GM18498 (cell line): ENCODE measurements at regions not wholly inside any gene's neighbourhood (a gene's known extent, or its start where the extent isn't known, plus 50 kb on each side); places are given as distances from the start of the nearest gene placed in this dataset.

Experiments
- ATAC-seq: cut with Tn5 transposase; IDR thresholded peaks from one replicate; pipeline ENCODE4 v1.9.1; 2021; ENCODE audit warnings: mild to moderate bottlenecking, moderate library complexity; ENCODE audit not compliant: unreplicated experiment

- no peak for ATAC-seq
Observed at GRCh38 chr9:87275047-87275725, 222.5 kb upstream of the DAPK1 start.

DNA sequence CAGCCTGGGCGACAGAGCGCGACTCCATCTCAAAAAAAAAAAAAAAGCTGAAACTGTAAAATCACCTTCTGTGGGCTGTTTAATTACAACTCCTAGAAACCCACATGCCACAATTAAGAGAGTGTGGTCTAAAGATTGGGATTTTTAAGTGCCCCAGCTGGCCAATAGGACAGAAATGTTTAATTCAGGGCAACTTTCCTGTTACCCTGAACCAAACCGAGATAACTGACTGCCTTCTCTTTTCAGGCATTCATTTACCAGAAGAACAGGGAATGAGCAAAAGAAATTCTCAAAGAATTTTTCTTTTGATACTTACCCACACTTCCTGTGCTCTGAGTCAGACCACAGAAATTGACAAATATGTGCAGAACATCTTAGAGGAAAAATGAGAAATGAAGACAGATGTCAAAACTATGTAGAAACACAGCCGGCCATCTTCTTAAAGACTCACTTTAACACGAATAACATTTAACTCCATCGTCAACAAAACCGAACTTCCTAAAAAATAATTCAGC, 221.3 kb upstream of the DAPK1 start:
- no peak for ATAC-seq

- ATAC-seq: no peak
Observed at GRCh38 chr9:87276851-87277261, 220.8 kb upstream of the DAPK1 start.

- no peak for ATAC-seq
Observed at GRCh38 chr9:87277346-87277745, 220.3 kb upstream of the DAPK1 start.

GRCh38 chr9:87278971-87279733, 218.5 kb upstream of the DAPK1 start:
- no peak for ATAC-seq

- no peak for ATAC-seq
Observed at GRCh38 chr9:87280421-87280820, 217.2 kb upstream of the DAPK1 start.

- no peak for ATAC-seq
Observed at GRCh38 chr9:87282538-87282937, 215.1 kb upstream of the DAPK1 start.

DNA sequence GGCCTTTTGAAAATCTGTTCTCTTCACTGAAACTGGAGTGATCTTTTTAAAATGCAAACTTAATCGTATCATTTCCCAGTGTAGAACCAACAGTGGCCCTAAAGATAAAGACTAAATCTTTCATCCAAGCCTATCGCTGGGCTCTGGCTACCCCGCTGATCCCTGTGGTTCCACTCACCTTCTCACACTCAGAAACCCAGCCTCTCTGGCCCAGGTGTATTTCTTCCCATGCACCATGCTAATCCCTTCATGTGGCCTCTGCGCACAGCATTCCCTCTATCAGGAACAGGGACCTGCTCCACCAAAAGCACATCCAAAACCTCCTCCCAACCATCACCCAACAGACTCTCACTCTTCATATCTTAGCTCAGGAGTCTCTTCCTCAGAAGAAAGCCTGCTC, 214.1 kb upstream of the DAPK1 start:
- no peak for ATAC-seq

GRCh38 chr9:87285183-87285850, 212.3 kb upstream of the DAPK1 start:
- no peak for ATAC-seq

DNA sequence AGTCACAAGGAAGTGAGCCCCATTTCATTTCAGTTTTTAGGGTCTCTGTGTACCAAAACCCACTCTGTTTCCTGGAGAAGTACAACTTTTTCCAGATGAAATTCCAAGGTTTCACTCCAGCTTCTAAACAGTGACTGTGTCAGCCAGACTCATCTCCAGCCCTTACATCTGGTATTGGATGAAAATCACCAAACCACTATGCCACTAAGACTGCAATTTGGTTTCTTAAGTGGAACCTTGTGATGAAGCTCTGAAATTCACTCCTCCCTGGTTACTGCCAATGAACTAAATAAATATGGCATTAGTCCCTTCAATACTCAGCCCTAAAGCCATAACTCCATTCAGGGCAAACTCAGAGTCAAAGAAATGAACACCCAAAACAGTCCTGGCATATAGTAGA, 211.2 kb upstream of the DAPK1 start:
- no peak for ATAC-seq

DNA sequence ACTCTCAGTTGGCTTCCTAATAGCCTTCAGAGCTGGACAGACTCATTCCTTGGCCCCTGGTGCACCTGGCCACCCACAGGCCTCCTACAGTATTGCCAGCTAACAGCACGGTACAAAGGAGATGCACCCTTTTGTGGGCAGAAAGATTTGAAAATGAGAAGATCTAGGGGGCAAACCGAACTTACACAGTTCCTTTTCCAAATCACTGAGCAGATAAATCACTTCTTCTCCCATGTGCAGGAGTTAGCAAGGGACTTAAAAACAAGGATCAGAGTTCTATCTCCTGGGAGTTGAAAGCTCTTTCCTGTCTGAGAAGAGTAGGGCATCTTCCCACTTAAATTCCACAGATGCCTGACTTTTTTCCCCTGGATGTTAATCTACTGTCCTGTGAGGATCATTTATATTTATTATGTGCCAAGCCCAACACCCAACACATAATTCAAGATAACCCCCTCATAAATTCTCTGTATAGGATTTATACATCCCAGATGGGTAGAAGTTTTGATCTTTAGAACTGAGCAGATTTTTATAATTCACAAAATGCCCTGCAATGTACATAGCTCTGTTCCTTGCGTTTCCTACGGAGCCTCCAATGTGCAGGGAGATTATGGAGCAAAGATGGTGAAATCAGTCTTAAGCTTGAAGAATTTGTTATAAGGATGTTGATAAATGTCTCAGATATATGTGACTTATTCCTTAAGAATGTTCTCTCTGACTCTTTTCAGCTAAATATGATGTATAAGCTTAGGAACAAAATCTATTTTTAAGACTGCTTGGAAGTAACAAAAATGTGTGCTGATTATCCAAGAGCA, 207.2 kb upstream of the DAPK1 start:
- ATAC-seq: no peak

- no peak for ATAC-seq
Observed at GRCh38 chr9:87292449-87293191, 205.0 kb upstream of the DAPK1 start.

GRCh38 chr9:87294126-87294525, 203.5 kb upstream of the DAPK1 start:
- no peak for ATAC-seq

DNA sequence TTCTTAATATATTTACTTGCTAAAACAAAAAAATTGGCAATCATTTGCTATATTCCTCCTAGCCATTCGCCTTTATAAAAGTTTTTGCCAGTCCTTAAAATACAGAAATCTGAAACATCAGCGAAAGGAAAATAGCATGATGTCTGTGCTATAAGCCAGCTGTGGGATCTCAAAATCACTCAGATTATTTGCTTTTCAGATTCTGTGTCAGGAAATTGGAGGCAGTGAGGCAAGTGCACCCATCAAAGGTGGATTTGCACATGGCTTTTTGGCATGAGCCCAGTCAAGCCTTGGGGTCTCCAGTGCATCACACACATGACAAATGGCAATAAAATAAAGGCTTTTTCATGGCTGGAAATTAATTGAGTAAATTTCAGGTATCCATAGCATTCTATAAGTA, 196.8 kb upstream of the DAPK1 start:
- no peak for ATAC-seq

GRCh38 chr9:87301371-87301770, 196.3 kb upstream of the DAPK1 start:
- no peak for ATAC-seq

DNA sequence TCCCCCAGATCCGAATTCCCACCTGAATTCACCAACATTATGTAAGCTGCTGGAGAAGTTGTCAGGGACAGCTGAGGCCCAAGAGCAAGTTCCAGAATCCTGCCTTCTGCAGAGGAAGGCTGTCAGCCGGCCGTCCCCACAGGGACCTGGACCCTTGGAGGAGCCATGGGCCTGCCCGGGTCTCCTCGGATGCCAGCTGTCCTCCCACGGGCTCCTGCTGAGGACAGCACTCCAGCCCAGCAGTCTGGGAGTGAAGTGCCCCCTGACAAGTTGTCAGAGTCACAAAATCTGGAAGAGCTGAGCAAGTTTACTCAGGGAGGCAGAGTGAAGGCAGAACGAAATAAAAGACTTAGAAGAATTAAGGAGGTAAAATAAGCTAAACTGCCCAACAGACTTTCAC, 192.5 kb upstream of the DAPK1 start:
- no peak for ATAC-seq

DNA sequence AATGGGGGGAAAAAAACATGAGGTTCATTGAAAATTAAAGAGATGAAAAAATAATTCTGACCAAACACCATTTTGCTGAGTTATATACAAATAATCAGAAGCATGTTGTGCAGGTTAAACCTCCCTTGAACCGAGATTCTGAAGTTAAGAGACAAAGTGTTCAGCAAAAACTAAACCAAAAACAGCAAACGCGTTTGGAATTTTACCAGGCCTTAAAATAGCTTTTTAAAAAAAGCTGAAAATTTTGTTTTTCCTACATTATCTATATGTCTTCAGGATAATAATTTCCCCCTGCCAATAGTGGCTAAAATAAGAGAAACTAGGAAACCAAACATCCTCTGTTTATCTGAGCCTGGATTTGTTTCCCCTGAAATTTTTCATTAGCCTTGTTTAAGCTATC, 191.7 kb upstream of the DAPK1 start:
- no peak for ATAC-seq

GRCh38 chr9:87307848-87308247, 189.8 kb upstream of the DAPK1 start:
- ATAC-seq: no peak

DNA sequence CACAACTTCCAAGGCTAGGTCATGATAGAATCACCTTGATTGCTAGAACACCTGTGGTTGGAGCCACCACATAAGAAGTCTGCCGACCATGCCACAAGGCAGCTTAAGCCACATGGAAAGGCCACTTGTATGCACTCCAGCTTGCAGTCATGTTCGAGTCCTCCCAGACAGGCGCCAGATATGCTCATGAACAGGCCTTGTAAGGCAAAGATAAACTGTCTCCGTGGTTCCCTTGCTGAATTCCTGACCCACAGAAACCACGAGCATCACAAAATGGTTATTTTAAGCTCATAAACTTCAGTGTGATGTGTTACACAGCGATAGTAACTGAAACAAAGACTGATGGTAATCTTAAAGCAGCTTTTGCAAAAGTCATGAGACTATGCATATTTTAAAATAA, 188.4 kb upstream of the DAPK1 start:
- ATAC-seq: no peak

GRCh38 chr9:87310827-87311523, 186.7 kb upstream of the DAPK1 start:
- ATAC-seq: no peak
